GM23248 (cell line): ENCODE measurements at regions not wholly inside any gene's neighbourhood (a gene's known extent, or its start where the extent isn't known, plus 50 kb on each side); places are given as distances from the start of the nearest gene placed in this dataset.

Experiments
- EZH2 ChIP-seq: fragments of 200-600 bp; sonication (generic); IDR thresholded peaks from 2 replicates; pipeline ENCODE4 v1.6.1; 2018; ENCODE audit warnings: antibody characterized with exemption, mild to moderate bottlenecking; ENCODE audit not compliant: insufficient read depth, poor library complexity, severe bottlenecking
- EZH2phosphoT487 ChIP-seq: fragments of 200-600 bp; sonication (generic); IDR thresholded peaks from 2 replicates; pipeline ENCODE4 v1.6.1; 2018; ENCODE audit warnings: antibody characterized with exemption, moderate library complexity, mild to moderate bottlenecking, low read depth; ENCODE audit not compliant: insufficient read depth

DNA sequence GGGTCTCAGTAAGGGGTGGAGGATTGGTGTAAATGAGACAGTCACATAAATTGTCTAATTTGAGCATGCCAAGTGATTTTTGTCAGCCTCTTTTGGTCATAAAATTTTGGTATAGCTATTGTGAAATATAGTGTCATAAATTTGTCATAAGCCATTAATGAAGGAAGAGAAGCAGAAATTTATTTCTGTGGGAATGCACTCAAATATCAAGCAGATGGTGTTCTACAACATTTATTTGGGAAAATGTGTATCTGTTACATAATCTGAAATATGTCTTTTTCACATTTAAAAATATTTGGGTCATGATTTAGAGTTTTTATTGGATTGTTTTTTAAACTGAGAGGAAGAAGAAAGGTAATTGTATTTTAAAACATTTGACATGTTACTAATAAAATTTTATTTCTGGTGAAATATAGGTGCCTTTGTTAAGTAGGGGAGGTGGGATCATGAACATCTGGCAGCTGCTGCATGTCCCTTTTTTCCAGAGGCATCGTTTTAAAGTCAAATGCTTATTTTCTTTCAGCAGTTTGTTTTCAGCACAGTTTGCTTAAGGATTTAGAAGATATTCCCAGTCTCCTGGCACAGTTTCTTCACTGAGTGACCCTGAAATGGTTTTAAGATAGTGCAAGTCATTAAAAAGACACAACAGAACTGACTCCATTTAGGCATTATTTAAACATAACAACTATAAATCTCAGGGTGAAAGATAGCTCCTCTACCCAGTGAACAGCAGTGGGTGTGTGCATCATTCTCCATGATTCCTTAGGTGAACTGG, 371.7 kb downstream of the SNAPC1 start:
- TF ChIP-seq EZH2 (no peak), EZH2phosphoT487 (no peak)
